ENCODE measurements at regions not wholly inside any gene's neighbourhood (a gene's known extent, or its start where the extent isn't known, plus 50 kb on each side); places are given as distances from the start of the nearest gene placed in this dataset.
A peak's percentile ranks its signal among the peaks of the same experiment; 100 is the strongest.
"Not testable (repeated sequence)": the region's sequence is repeated elsewhere in the genome, so short reads cannot be mapped to it uniquely, and the experiment has no call there.

DNA sequence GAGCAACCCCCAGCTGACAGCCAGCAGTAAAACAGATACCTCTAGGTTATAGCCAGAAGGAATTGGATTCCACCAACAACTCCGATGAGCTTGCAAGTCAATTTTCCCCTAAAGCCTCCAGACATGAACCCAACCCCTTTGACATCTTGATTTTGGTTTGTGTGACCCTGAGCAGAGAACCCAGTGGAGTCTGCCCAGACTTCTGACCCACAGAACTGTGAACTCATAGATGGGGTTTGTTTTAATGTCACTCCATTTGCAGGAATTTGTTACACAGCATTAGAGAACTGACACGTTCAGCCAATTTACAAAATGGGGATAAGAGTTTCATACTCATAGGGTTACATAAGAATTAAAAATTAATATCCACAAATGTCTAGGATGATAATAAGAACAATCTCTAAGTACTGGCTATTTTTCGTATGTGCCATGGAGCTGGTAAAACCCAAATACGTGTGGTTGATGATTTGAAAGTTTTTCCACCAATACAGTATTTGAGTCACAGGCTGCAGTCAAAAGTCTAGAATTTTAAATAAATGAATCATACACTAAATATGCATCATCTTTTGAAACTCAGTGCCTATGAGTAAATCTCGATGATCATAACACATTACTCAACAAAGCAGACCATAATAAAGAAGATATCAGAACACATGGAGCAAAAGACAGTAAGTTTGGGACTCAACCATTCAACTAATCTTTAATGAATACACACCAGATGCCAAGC, 380.0 kb downstream of the ANAPC1 start:
- H3K27ac ChIP-seq; DNase-seq; intact Hi-C loops (cut with DNase I); H3K4me3 ChIP-seq; H3K9me3 ChIP-seq; ATAC-seq; H3K36me3 ChIP-seq; H3K4me1 ChIP-seq; H3K27me3 ChIP-seq: not testable (repeated sequence)

DNA sequence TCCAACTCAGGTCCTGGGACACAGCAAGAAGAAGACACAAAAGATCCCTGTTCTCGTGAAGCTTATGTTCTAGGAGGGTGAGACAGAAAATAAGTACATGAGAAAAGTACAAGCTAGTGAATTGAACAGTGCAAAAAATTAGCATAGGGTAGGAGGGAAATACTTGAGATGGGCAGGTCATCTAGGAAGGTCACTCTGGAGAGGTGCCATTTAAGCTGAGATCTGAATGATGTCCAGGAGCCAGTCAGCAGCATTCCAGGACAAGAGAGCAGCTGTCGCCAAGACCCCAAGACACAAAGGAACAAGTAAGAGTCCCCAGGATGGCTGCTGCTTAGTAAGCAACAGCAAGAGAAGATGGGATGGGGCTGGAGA, 379.4 kb downstream of the ANAPC1 start:
- ATAC-seq; intact Hi-C loops (cut with DNase I); H3K4me1 ChIP-seq; H3K4me3 ChIP-seq; H3K27ac ChIP-seq; H3K9me3 ChIP-seq; H3K36me3 ChIP-seq; H3K27me3 ChIP-seq; DNase-seq: not testable (repeated sequence)

DNA sequence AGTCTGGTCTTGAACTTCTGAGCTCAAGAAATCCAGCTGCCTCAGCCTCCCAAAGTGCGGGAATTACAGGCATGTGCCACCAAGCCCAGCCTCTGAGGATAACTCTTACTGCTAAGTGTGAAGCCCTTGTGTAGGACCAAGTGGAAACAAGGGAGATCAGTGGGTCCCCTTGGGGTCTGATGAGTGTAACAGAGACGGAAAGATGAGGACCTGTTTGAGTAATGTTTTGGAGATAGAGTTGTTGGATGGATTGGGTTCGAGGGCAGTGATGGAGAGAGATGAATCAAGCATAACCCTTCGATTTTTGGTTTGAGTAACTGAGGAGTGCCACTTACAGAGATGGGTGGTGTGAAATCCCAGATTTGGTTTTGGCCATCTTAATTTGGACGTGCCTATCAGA, 378.7 kb downstream of the ANAPC1 start:
- DNase-seq; ATAC-seq; H3K27me3 ChIP-seq; H3K9me3 ChIP-seq; H3K36me3 ChIP-seq; H3K4me3 ChIP-seq; intact Hi-C loops (cut with DNase I); H3K4me1 ChIP-seq; H3K27ac ChIP-seq: not testable (repeated sequence)

DNA sequence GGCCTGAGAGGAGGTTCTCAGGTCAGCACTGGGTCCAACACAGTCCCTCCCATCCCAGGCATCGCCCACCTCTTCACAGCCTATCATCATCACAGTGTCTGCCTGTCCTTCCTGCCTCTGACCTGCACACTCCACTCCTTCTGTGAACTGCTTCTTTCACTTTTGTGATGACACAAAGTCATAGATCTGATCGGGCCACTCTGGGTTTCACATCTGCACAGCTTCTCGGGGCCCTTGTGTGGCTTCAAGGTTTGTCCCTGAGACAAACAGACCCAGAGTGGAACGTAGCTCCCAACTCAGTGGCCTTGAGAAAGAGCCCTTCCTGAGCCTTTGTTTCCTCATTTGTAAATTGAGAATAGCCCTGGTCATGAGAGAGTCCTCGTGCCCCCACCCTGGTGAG, 377.1 kb downstream of the ANAPC1 start:
- H3K27me3 ChIP-seq; H3K4me1 ChIP-seq; DNase-seq; intact Hi-C loops (cut with DNase I); H3K27ac ChIP-seq; H3K36me3 ChIP-seq; ATAC-seq; H3K9me3 ChIP-seq; H3K4me3 ChIP-seq: not testable (repeated sequence)

DNA sequence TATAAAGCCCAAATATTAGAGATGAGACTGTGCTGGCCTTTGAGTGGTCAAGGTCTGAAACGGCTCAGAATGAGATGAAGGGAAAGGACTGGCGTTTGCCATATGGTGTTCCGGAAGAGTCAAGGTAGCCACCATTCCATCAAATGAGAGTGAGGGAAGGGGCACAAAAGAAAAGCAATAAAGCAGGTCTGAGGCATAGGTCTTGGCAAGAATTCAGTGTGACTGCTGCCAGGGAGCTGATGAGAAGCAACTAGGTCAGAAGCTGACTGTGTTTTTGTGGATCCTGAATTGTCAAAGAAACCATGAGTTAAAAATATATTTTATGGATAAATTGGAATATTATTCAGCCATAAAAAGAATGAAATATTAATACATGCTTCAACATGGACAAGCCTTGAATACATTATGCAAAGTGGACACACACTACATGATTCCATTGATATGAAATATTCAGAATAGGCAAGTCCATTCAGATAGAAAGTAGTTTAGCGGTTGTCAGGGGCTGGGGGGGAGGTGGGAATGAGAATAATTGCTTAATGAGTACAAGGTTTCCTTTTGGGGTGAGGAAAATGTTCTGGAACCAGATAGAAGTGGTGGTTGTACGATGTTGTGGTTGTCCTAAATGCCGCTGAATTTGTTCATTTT, 374.6 kb downstream of the ANAPC1 start:
- H3K36me3 ChIP-seq; ATAC-seq; H3K27ac ChIP-seq; H3K4me1 ChIP-seq; H3K4me3 ChIP-seq; intact Hi-C loops (cut with DNase I); H3K9me3 ChIP-seq; DNase-seq; H3K27me3 ChIP-seq: not testable (repeated sequence)

DNA sequence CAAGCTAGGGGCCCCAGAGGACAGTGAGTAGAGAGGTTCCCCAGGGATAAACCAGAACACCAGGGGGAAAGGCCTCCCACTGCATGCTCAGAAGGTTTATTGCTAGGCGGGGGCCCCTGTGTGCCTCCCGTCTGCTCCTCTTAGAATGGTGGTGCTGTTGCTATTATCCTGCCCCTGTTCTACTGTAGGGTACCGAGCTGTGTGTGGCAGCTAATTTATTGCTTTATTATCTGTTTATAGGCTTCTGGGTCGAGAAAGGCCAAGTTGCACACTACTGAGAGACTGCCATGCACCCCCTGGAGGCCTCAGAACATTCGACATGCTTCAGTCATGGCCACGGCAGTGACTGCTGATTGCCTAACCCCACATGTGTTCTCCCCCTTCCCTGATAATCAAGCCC, 373.6 kb downstream of the ANAPC1 start:
- H3K27me3 ChIP-seq; DNase-seq; intact Hi-C loops (cut with DNase I); H3K4me3 ChIP-seq; H3K36me3 ChIP-seq; H3K27ac ChIP-seq; H3K9me3 ChIP-seq; H3K4me1 ChIP-seq; ATAC-seq: not testable (repeated sequence)

DNA sequence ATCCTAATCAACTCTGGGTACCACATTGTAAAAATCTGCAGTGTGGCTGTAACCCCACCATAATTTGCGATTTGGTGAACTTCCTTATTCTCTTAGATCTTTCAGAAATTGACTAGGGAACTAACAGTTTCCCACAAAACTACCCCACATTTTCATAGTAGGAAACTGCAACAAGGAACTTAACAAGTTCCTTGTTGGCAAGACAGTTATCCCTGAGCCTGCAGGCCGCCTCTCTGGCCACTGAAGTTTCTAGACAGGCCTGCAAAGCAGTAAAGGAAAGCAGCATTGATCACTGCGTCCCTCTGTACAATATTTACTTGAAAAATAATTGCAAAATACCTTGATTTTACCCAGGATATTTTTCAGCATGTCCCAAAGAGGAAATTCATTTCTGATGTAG, 372.9 kb downstream of the ANAPC1 start:
- H3K9me3 ChIP-seq; intact Hi-C loops (cut with DNase I); H3K27me3 ChIP-seq; DNase-seq; H3K4me1 ChIP-seq; H3K27ac ChIP-seq; H3K4me3 ChIP-seq; H3K36me3 ChIP-seq: not testable (repeated sequence)
- ATAC-seq: peak; percentile 64

DNA sequence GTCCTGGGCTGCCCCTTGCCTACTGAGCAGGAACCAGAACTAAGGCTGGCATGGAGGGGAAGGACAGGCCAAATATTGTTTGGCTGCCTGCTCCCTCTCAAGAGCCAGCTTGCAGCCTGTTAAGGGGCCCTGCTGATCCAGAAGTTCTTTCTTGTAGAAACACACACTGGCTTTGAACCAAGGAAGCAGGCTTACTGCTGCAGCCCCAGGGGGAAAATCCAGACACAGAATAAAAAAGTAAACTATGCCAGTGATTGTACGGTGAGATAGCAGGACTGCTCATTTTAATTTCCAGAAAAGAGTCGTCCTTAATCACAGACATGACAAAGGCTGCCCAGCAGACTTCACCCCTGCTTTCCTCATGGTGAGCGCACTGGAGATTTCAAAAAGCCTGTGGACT, 371.6 kb downstream of the ANAPC1 start:
- H3K36me3 ChIP-seq; H3K27me3 ChIP-seq; H3K4me3 ChIP-seq; H3K9me3 ChIP-seq; H3K27ac ChIP-seq; H3K4me1 ChIP-seq; intact Hi-C loops (cut with DNase I); DNase-seq: not testable (repeated sequence)
- ATAC-seq: peak; percentile 22

DNA sequence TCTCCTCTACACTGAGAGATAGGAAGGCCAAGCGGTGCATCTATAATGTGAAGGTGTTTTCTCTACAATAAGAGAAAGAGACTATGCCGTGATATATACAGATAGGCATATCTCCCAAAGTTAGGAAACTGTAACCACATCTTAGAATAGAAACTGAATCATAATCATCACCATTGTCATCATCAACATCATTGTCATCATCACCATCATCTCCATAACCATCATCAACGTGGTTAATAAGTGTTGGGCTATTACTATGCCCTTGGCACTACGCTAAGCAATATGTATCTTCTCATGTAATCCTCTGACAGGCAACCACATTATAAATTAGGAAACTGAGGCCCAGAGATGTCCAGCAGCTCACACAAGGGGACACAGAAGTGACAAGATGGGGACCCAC, 369.9 kb downstream of the ANAPC1 start:
- intact Hi-C loops (cut with DNase I); ATAC-seq: not testable (repeated sequence)

DNA sequence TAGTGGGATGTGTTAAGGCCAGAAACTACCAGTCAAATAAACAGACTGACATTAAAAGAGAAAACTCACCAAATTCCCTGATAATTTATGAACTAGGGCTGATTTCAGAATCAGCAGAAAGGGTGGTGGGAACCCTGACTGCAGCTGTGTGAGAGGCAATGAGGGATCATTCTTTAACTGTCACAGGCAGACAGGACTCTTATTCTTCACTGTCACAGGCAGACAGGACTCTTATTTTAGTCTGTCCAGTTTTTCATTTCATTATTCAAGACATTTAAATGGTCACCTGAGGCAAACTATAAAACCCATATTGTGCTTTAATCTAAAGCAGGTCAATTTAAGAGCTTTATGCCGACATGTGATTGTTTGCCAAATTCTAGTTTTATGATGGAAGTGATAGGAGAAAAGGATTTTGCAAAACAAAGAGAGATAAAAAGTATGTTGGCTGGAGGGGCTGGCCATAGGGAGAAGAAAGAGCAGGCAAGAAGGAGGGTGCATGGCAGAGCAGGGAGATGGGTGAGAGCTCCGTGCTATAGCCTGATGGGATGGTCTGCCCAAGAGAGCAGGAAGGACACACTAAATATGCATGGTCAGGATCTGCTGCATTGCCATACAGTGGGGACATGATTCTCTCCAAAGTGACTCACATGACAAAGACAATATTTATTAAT, 366.8 kb downstream of the ANAPC1 start:
- H3K36me3 ChIP-seq; H3K9me3 ChIP-seq; intact Hi-C loops (cut with DNase I); H3K4me1 ChIP-seq; DNase-seq; ATAC-seq; H3K4me3 ChIP-seq; H3K27ac ChIP-seq; H3K27me3 ChIP-seq: not testable (repeated sequence)

More for the DNA sequence above, 369.9 kb downstream of the ANAPC1 start:
- not testable (repeated sequence) for H3K27me3 ChIP-seq, H3K36me3 ChIP-seq, DNase-seq, H3K4me1 ChIP-seq, H3K27ac ChIP-seq, H3K4me3 ChIP-seq, H3K9me3 ChIP-seq

DNA sequence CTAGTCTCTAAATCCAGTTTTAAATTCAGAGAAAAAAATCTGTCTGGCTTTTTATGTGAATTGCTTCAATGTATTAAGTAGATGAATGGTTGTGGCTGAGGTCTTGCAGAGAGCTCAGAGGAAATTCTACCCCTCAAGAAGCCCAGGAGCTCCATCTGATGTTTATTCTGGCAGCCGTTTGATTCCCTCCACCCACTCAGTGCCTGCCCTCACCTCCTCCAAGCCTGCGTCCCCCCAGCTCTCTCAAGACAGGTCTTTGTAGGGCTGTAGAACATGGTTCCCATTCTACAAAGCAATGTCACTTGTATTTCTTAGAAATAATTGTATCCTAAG, 366.3 kb downstream of the ANAPC1 start:
- H3K27me3 ChIP-seq; H3K36me3 ChIP-seq; H3K4me3 ChIP-seq; DNase-seq; H3K4me1 ChIP-seq; H3K27ac ChIP-seq; H3K9me3 ChIP-seq; ATAC-seq; intact Hi-C loops (cut with DNase I): not testable (repeated sequence)

Data from upper lobe of right lung (tissue), 1 donor.